HG03139 (cell line): ENCODE measurements at regions not wholly inside any gene's neighbourhood (a gene's known extent, or its start where the extent isn't known, plus 50 kb on each side); places are given as distances from the start of the nearest gene placed in this dataset.

ENCODE experiments used
- ATAC-seq: cut with Tn5 transposase; IDR thresholded peaks from one replicate; pipeline ENCODE4 v1.9.1; 2021; ENCODE audit not compliant: unreplicated experiment

DNA sequence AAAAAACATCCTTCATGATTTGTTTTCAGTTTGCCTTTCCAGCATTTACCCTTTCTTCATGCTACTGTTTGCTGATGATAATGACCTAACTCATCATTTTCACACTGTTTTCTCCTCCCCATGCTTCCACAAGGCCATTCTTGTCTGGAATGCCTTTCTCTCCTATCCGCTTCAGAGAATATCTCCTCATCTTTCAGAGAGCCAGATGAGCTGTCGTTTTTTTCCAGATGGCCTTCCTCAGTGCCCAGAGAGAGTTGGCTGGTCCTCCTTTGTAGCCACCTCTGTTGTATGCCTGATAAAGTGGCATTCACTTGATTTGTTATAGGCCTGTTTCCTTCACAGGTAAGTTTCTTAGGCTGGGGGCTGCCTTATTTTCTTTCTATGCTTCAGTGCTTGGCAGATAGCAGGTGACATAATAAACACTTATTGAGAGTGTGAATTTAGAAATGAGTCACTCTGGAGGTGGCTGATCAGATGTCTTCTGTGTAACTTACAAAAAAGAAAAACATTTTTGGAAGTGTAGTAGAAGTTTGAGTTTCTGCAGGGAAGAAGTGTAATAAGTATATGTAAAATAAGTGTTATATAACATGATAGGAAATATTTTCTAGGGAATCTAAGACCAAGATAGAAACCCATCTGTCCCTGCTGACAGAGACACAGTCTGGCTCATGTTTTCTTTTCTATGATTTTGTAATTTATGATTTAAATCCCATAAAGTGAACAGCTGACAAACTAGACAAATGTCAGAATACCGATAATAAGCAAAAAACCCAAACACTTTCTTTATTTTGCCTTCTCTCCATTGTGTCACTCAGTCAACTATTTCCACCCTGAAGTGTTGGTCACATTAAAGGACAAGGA lies 174.5 kb downstream of the DACT1 start:
- ATAC-seq = peak; percentile 86

DNA sequence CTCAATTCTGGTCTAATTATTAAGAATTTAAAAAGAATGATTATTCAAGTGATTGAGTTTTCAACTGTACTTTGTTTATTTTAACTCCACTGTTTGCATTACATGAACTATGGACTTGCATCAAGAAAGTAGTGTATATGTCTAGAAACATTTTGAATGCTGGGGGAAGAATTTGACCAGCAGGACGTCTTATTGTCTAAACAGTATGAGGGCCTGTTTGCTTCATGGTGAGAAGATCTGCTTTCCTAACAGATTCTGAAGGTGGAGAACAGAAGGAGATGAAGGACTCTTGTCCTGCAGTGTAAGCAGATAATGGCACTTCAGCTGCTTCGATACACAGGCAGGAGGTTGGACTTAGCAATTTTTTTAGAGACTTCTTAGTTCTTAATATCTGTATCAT lies 176.0 kb downstream of the DACT1 start:
- ATAC-seq = no peak

DNA sequence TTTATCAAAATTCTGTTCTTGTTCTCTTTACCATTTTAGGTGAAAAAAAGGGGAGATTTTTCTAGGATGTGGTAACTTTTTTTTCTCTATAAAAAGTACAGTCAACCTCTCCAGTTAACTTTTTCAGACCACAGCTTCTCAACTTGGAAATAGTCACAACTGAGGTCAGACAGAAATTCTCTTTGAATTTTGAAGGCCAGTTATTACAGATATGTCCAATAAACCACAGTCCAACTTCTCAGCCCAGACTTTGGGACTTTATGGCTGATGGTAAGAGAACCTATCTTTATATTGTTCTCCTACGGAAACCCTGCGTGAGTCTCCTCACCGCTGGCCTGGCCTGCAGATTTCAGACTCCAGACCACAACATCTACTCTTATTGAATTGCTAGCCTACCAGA lies 176.7 kb downstream of the DACT1 start:
- ATAC-seq = no peak

DNA sequence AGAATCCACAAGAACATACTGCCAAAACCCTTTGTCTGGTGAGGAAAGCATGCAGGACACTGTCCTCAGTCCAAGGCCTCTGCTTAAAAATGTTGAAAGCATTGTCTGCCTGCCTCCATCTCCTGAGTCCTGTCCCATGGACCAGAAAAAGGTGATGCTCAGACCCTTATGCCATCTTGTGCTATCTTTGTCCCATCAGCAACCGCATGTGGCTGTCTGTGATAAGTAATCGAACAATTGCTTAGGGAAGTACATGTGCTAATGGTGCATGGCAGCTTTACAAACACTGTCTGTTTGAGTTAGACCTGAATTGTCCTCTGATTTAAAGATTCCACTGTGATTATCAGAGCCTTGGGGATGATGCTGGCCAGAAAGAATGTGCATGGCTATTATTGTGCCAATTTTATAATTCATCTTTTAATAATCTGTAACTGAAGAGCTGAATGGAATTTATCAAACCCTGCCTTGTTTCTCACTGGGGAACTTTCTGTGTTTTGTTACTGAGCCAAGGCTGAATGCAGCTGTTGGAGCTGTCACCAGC lies 177.5 kb downstream of the DACT1 start:
- no peak for ATAC-seq

DNA sequence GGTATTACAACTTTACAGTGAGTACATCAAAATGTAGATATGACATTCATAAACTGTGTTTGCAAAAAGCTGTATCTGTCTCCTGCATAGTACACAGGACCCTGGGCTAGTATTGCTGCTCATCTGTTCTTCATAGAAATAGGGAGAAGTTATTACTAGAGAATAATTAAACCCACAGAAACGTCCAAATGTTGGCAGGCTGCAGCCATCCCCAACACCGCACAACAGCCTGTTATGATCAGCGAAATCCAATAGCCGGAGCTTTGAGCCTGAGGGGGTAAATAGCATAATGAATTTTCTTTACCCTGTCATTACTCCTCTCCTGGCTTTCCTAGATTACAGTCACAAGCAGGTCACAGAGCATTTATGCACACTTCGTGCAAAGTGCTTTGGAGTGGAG lies 178.0 kb downstream of the DACT1 start:
- no peak for ATAC-seq

DNA sequence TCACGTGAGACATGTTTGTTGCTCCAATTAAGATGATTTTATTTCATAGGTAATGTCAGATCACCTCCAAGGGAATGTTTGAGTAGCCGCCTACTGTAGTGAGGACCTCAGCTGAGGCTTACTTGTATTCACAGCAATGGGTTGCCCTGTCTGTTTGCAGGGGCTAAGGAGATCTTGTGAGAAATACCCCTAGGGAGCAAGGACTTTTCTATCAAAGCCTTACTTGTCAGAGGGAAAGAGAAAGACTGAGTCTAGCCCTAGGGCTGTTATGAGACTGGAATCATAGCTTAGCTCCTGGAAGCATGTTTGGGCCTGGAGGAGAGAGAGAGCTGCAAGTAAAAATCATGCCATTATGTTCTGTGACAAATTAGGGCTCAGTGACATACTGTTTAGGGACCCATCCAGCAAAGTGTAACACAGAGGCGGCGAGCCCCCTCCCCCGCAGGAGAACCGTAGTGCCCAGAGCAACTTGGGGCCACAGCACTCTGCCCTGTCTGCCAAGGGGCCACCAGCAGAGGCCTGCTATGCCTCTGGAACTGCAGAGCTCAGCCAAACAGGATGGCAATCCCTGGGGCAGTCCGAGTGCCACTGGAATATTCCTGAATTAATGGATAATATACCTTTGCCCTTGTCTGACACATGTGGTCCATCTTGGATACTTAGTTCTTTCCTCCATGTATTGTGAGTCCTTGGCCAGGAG lies 178.8 kb downstream of the DACT1 start:
- no peak for ATAC-seq

DNA sequence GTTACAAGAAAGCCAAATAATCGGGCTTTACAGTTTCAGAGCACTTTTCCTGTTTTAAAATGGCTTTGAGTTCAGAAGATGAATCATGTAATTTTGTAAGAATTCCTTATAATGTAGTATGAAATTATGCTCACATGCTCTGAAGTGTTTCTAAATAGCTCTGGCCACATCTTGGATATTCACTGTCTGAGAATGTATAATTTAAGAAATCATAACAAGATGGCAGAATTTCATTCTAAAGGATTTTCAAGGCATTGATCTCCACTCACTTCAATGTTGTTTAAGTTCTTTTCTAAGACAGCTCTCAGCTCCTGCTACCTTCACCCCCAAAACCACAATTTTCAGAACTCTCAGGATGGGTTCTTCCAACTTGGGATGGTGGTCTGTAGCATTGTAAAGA lies 180.1 kb downstream of the DACT1 start:
- no peak for ATAC-seq

DNA sequence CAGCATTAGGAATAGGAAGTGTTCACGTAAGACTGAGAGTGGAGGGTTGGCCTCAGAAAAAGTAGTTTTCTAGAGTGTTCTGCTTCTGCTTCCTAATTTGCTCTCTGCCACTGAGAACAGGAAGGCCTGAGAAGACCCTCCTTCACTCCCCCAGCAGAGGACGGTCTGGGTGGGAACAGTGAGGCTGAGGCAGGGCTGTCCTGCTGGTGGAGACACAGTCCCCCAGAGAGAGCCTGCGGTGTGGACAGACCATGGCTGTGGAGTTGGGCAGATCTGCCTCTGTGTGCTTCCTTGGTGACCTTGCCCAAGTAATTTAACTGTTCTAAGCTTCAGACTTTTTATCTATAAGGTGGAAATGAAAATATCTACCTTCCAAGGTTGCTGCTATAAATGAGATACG lies 182.3 kb downstream of the DACT1 start:
- no peak for ATAC-seq

DNA sequence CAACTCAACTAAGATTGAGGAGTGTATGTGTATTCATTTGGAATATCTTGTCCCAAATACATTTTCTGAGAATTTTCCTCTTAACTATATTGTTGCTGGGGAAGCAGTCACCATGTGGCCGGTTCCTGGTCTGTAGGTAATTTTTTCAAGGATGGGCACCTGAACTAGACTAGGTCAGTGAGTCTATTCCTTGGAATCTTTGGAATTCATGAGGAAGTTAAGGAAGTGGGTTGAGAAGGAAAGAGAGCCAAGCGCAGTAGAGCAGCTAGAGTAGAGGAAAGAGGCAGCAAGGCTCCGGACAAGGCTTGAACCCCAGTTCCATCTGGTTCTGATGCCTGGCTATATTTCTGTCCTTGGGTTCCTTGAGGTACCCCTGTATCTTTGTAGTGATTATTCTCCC lies 183.7 kb downstream of the DACT1 start:
- ATAC-seq = no peak

DNA sequence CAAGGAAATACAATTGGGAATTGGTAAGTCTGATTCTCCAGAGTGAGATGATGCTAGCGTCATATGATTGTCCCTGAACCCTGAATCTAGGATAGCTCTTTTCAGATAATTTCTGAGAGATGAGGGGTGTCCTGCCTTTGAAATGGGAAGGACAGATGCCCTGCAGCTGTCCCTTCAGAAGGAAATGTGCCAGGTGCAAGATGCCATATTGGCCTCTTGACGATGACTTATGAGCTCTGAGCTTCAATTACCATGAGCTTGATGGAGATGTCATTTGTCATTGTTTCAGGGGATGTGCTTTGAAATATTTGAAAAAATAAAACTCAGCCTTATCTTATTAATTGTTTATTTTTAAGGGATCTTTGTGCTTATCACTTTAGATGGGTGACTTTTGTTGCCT lies 185.1 kb downstream of the DACT1 start:
- ATAC-seq = no peak

DNA sequence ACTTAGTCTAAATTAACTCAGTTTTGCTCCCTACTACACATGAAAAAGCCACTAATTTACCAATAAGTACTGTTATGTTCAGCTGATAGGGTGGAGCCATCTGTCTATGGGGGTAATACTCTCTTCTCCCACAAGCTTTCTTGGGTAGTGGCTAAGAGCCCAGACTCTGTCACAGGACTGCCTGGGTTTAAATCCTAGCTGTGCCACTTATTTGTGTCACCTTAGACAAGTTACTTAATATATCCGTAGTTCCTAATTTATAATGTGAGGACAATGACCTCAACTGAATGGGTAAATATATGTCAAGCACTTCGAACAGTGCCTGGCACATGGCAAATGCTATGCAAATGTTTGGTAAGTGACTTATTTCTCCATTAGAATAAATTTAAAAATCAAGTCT lies 185.6 kb downstream of the DACT1 start:
- no peak for ATAC-seq

DNA sequence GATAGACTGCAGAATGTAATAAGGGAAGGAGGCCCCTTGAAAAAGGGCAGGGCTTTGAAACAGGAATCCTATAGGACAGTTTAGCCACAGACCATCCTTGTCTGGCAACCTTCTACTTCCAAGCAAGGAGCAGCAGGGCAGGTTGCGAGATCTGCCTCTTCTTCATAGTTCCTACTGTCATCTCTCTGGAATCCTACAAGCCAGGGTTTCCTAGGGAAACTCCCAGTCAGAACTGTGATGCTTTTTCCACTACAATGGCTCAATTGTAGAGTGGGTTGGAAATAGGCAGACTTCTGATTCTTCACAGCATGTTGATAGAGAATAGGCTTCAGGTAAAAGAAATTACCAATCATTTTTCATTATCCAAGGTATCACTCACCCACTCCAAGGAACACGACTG lies 186.3 kb downstream of the DACT1 start:
- no peak for ATAC-seq

DNA sequence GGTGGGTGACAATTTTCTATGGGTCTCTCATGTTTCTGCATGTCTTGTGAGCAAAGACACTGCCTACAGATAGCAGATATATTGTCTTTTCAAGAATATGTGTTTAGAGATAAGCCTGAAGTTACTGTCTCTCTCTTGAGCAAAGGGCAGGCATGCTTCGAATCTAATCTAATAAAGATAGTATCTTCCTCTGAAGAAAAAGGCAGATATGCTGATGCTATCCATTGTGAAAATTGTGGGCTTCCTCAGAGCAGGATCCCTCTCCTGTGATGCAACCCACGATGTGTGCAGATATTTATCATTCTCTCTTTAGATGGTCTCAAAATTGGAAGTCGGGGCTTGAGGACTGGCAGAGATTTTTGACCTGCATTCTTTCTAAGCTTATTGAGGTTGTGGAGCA lies 187.0 kb downstream of the DACT1 start:
- ATAC-seq = no peak

DNA sequence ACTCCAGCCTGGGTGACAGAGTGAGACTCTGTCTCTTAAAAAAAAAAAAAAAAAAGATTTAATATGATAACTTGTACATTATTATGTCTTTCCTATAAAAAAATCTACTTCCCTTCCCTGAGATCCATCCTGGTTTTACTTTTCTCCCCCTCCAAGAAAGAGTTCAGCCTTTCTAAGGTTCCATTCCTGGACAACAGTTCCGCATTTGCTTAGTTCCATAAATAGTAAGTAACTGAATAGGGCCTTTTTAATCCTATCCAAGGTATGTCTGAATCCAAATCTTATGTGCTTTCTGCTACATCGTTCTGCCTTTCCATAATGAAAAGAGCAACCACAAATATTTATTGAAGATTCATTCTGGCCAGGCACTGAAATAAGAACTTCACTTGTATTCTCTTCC lies 187.8 kb downstream of the DACT1 start:
- ATAC-seq = no peak

DNA sequence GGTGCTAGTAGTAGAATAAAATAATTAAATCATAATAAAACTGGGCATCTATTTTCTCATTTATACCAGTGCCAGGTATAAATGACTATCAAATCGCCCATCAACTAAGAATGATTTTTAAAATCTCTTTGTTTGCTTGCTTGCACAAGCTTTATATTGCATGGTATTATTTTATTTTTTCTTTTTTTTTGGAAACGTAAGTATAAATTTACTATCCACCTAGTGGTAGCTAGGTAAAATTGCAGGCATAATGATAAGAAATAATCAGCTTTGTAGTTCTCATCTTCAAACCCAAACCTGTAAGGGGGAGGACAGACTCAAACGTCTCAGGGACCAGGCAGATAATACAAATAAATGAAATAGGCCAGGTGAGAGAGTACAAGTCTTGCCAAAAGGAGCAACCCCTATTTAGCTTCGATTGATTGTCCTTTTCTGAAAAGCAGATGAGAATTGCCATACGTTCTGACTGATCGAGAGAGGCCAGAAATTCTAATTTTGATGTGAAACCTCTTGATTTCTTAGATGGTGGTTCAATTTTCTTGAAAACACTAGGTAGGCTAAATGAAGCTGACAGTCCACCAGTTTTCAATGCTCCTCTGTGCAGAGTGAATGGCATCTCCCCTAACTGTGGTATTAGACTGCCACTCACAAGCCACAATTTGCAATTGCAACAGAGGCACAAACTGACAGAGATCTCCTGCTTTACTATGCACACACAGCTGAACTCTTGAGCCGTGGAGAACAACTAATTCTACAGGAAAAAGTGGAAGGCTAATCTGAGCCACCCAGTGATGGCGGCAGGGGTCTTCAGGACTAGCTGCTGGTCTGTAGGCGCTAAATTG lies 189.3 kb downstream of the DACT1 start:
- ATAC-seq = no peak

DNA sequence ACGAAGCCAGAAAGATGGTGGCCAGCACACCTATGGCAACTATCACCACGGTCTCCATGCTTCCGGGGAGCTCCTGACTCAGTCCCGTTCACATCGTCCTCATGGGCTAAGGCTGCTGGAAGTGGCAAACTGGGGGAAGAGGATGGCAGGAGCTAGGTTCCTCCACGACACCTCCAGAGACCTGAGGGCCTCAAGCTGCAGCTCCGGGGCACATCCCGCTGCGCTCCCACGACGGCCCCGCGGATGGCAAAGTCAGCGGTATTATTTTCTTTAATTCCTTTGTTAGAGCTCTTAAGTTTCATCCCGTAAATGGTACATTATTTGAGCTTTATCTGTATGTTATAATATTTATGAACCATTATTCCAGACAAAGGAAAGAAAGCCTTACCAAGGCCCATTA lies 190.5 kb downstream of the DACT1 start:
- no peak for ATAC-seq

DNA sequence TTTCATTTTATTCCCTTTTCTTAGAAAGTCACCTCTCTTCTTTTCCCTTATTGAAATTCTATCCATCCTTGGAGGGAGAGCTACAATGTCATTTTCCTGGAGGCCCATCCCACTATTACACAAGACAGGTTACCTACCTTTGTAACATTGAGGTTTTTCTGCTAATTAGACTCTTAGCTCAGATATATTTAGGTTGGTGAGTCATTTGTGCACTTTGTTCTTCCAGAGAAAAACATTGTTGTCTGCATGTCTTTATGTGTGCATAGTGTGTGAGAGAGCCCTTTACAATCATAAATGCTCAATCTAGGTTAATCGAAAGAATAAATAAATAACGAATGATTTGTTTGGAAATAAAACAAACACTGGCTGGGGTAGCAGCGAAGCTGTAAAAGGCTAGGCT lies 191.8 kb downstream of the DACT1 start:
- no peak for ATAC-seq

DNA sequence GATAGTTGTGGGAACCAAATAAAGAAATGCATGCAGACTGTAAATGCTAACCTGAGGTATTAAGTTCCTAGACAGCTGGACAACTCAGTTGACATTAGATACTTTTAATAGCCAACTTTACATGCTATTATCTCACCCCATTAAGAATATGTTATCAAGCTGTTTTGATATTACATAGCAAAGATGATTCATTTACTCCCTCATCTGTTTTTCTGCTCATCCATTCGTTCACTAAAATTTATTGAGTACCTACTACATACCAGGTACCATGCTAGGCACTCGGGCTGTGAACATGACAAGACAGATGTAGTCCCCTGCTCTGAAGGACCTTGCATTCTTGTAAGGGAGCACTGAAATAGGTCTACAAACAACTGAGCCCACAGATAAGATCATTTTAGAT lies 192.4 kb downstream of the DACT1 start:
- no peak for ATAC-seq

DNA sequence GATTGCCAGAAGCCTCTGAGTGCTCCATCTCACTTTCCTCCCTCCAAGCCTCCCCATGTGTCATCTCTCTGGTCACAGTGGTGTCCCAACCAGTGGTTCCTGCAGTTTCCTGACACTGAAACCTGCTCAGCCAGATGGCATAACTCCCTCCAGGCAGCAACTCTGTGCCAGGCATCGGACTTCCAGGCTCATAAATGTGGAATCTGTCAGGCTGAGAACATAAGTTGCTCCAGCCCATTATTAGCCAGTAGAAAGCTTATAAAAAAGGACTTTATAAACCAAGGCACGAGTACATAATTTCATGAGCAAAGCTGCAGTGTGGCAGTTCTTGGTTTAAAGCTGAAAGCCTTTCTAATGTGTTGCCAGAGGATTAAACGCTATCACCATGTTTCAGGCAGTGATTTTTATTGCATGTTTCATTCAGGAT lies 194.3 kb downstream of the DACT1 start:
- no peak for ATAC-seq

DNA sequence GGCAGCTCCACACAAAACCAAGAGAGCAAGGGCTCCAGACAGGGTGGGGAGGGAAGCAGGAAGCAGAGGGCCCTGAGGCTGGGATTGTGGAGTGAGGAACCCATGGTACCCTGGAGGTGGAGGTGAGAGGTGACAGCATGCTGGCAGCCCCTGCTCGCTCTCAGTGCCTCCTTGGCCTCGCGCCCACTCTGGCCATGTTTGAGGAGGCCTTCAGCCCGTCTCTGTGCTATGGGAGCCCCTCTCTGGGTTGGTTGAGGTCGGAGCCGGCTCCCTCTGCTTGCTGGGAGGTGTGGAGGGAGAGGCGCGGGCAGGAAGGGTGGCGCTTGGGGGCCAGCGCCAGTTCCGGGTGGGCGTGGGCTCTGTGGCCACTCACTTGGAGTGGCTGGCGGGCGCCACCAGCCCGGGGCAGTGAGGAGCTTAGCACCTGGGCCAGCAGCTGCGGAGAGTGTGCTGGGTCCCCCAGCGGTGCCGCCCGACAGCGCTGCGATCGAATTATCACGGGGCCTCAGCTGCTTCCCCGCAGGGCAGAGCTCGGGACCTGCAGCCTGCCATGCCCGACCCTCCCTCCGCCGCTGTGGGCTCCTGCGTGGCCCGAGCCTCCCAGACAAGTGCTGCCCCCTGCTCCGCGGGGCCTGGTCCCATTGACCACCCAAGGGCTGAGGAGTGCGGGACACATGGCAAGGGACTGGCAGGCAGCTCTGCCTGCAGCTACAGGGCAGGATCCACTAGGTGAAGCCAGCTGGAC lies 196.0 kb downstream of the DACT1 start:
- no peak for ATAC-seq
